HG03558 (cell line): ENCODE measurements at regions not wholly inside any gene's neighbourhood (a gene's known extent, or its start where the extent isn't known, plus 50 kb on each side); places are given as distances from the start of the nearest gene placed in this dataset.
"Not testable (repeated sequence)": the region's sequence is repeated elsewhere in the genome, so short reads cannot be mapped to it uniquely, and the experiment has no call there.

Source experiments
- ATAC-seq: cut with Tn5 transposase; IDR thresholded peaks from one replicate; pipeline ENCODE4 v1.9.1; 2021; ENCODE audit warnings: moderate number of reproducible peaks; ENCODE audit not compliant: unreplicated experiment; ENCODE audit errors: extremely low read depth

DNA sequence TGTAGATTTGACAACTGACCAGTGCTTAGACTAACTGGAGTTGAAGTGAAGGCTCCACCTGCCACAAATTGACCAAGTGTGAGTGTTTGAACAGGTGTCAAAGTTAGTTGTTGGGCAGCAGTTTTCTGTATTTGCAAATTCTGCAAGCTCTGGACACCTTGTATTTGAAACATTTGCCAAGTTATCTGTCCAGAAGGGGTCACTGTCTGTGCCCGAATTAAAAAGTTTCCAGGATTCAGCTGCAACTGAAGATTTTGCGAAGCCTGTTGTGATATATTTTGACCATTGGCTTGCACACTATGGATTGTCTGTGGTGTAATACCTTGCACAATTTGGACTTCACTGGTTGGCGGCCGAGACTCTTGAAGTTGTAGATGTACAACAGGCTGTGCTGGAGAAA lies 1690.7 kb downstream of the SLITRK5 start:
- no peak for ATAC-seq

GRCh38 chr13:89363144-89363543 lies 1692.0 kb downstream of the SLITRK5 start:
- ATAC-seq = no peak

DNA sequence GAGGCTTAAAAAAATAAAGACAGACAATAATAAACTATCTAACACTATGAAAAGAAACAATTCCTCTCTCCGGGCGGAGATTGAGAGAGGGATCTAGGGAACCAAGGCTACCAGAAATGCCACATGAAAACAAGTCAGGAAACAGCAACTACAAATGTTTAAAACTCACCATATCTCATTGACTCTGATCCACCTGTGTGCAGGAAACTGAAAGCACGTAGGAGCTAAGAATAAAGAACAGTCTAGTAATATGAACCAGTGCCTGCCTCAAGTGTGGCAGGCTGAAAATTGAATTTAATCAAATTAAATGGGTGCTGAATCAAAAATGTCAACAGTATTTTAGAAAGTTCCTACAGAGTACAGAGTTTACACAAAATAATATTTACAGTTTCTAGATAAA lies 1701.0 kb downstream of the SLITRK5 start:
- ATAC-seq = no peak

GRCh38 chr13:89375839-89376238 lies 1704.7 kb downstream of the SLITRK5 start:
- no peak for ATAC-seq

DNA sequence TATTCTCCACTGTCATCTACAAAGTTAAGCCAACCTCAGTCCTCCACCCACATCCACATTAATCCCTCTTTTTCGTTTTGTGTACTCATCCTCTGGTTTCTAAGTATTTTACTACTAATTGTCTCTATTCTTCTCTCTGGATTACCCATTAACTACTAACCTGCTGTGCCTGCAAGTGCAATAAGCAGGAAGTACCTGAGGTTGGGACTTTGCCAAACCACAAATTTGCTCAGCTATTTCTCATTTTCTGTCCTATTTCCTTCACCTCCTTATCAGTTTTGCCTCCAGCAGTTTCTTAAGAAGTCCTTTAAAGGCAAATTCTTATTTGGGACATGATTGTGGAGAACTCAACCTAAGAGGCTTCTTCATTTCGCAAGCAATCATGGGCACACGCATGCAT lies 1708.9 kb downstream of the SLITRK5 start:
- ATAC-seq = no peak

- no peak for ATAC-seq
Measured at GRCh38 chr13:89382981-89383380, 1711.8 kb downstream of the SLITRK5 start.

- no peak for ATAC-seq
Measured at GRCh38 chr13:89383891-89384290, 1712.7 kb downstream of the SLITRK5 start.

- no peak for ATAC-seq
Measured at GRCh38 chr13:89393758-89394304, 1722.7 kb downstream of the SLITRK5 start.

- no peak for ATAC-seq
Measured at GRCh38 chr13:89401264-89401675, 1730.1 kb downstream of the SLITRK5 start.

DNA sequence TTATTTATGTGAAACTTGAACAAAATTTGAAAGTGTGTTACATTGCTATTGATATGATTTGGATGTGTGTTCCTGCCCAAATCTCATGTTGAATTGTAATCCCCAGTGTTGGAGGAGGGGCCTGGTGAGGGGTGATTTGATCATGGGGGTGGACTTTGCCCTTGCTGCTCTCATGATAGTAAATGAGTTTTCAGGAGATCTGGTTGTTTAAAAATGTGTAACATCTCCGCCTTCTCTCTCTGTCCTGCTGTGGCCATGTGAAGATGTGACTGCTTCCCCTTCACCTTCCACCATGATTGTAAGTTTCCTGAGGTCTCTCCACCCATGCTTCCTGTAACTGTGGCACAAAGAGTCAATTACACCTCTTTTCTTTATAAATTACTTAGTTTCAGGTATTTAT lies 1731.0 kb downstream of the SLITRK5 start:
- no peak for ATAC-seq

DNA sequence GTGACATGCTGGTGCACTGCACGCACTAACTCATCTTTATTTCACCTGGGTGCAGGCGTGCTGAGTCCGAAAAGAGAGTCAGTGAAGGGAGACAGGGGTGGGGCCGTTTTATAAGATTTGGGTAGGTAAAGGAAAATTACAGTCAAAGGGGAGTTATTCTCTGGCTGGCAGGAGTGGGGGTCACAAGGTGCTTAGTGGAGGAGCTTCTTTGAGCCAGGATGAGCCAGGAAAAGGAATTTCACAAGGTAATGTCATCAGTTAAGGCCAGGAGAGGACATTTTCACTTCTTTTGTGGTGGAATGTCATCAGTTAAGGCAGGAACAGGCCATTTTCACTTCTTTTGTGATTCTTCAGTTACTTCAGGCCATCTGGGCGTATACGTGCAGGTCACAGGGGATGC lies 1734.9 kb downstream of the SLITRK5 start:
- not testable (repeated sequence) for ATAC-seq

- no peak for ATAC-seq
Measured at GRCh38 chr13:89407357-89407756, 1736.2 kb downstream of the SLITRK5 start.

- no peak for ATAC-seq
Measured at GRCh38 chr13:89432997-89433396, 1761.8 kb downstream of the SLITRK5 start.

- ATAC-seq = not testable (repeated sequence)
Measured at GRCh38 chr13:89434624-89435023, 1763.5 kb downstream of the SLITRK5 start.

DNA sequence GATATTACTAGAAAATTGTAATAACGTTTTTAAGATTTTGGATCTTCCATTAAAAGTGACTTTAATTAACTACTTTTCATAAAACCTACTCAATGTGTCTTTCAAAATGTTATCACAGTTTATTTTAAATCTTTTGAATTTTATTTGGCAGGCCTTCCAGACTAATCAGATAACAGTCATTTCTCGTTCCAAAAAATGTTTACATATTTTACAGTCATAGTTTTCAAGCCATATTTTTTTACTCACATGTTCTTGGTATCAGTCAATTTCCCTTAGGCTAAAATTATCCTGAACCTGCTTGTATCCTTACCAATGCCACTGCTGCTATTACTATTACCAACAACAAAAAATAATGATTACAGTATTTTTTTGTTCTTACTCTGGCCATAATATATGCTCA lies 1783.5 kb downstream of the SLITRK5 start:
- no peak for ATAC-seq

DNA sequence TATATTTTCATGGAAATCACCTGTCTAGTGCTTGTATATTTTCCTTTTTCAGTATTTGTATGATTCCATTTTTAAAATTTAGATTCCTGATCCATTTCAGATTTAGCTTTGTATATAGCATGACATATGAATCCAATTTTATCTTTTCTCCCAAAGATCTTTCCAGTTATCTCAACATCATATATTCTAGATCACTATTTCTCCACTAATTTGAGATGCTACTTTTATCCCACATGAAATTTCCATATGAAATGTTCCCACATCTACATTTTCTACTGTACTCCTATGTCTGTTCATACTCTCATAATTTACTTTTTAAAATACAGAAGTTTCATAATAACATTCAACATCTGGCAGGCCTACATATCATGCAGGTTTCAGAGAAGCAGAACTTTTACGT lies 1784.1 kb downstream of the SLITRK5 start:
- ATAC-seq = no peak

DNA sequence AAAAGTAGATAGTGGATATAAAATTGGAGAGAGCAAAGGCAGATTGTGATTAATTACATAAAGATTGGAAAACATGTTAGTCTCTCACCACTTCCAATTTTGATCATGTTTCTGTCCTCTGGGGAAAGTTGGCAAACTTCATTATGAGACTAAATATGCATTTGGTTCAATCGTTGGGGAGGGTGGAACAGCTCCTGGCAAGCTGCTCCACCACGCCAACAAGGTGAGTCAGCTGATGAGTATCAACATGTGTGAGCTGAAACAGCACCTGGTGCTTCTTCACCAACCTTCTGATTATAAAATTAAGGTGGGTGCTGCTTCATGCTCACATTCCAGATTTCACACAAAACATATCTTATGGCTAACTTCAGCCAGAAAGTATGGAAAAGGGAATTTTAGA lies 1784.6 kb downstream of the SLITRK5 start:
- ATAC-seq = no peak

- no peak for ATAC-seq
Measured at GRCh38 chr13:89457977-89458376, 1786.8 kb downstream of the SLITRK5 start.

GRCh38 chr13:89458456-89458855 lies 1787.3 kb downstream of the SLITRK5 start:
- no peak for ATAC-seq

- ATAC-seq = not testable (repeated sequence)
Measured at GRCh38 chr13:89460895-89461294, 1789.7 kb downstream of the SLITRK5 start.

DNA sequence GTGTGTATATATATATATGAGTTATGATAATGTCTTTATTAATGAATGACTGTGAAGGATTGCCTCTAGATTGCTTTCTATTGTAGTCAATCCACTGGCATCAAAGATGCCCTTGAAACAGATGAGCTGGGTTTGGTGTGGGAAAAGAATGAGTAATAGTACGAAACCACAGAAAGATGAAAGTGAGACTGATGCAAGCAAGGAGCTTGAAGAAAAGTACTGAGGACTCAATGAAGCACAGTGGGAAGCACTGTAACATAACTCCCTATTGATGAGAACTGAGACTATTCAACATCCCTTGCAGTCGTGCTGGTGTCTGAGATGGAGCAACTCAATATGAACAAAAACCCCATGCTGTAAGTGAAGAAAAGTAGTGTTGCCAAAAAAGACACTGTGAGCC lies 1794.2 kb downstream of the SLITRK5 start:
- ATAC-seq = no peak

GRCh38 chr13:89468081-89468480 lies 1796.9 kb downstream of the SLITRK5 start:
- no peak for ATAC-seq

GRCh38 chr13:89470901-89471300 lies 1799.7 kb downstream of the SLITRK5 start:
- no peak for ATAC-seq
